Tibial nerve (tissue), 3 donors: ENCODE measurements at regions not wholly inside any gene's neighbourhood (a gene's known extent, or its start where the extent isn't known, plus 50 kb on each side); places are given as distances from the start of the nearest gene placed in this dataset.

Experiments used
- POLR2A ChIP-seq, 2 donors: fragments of 450-650 bp; IDR thresholded peaks; one replicate each; pipeline ENCODE4 v1.6.1; 2017; ENCODE audit warnings: antibody characterized with exemption in 2 of 2, mild to moderate bottlenecking in 2 of 2, moderate library complexity in 2 of 2
- TF ChIP-seq, protein P1 (sequence below), 5 experiments: fragments of 200-600 bp in 3 of 5; fragments of 450-650 bp in 2 of 5; sonication (generic) in 3 of 5; IDR thresholded peaks; one replicate each; pipeline ENCODE4 v1.5.1; 2016 to 2019; ENCODE audit warnings: antibody characterized with exemption in 5 of 5, mild to moderate bottlenecking in 3 of 5, moderate library complexity in 2 of 5

DNA sequence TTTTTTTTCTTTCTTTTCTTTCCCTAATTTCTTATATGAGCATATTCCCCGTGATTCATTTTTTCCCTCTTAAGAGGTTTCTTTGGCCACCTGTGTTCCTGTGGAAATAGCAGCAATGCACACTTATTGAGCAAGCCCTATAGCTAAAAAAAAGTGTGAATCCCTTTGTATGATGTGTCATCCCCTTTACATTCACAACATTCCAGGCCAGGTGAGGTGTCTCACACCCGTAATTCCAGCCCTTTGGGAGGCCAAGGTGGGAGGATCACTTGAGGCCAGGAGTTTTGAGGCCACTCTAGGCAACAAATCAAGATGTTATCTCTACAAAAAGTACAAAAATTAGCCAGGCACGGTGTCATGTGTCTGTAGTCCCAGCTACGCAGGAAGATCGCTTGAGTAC lies 700.4 kb upstream of the TBX3 start:
- TF ChIP-seq, protein P1, sequence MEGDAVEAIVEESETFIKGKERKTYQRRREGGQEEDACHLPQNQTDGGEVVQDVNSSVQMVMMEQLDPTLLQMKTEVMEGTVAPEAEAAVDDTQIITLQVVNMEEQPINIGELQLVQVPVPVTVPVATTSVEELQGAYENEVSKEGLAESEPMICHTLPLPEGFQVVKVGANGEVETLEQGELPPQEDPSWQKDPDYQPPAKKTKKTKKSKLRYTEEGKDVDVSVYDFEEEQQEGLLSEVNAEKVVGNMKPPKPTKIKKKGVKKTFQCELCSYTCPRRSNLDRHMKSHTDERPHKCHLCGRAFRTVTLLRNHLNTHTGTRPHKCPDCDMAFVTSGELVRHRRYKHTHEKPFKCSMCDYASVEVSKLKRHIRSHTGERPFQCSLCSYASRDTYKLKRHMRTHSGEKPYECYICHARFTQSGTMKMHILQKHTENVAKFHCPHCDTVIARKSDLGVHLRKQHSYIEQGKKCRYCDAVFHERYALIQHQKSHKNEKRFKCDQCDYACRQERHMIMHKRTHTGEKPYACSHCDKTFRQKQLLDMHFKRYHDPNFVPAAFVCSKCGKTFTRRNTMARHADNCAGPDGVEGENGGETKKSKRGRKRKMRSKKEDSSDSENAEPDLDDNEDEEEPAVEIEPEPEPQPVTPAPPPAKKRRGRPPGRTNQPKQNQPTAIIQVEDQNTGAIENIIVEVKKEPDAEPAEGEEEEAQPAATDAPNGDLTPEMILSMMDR (IDR thresholded peaks at IDR 0.05): no peak
- no peak for TF ChIP-seq POLR2A (IDR thresholded peaks at IDR 0.05)
